Esophagus squamous epithelium (tissue), 4 donors: ENCODE measurements at regions not wholly inside any gene's neighbourhood (a gene's known extent, or its start where the extent isn't known, plus 50 kb on each side); places are given as distances from the start of the nearest gene placed in this dataset.

Experiments used
- CTCF ChIP-seq, 6 experiments: fragments of 450-650 bp in 4 of 6; fragments of 200-600 bp in 2 of 6; sonication (generic) in 2 of 6; IDR thresholded peaks; one replicate each; pipeline ENCODE4 v1.5.1; 2016 to 2019; ENCODE audit warnings: antibody characterized with exemption in 6 of 6, mild to moderate bottlenecking in 4 of 6, moderate library complexity in 4 of 6
- POLR2A ChIP-seq, 4 donors: fragments of 450-650 bp; IDR thresholded peaks; one replicate each; pipeline ENCODE4 v1.6.1; 2017; ENCODE audit warnings: antibody characterized with exemption in 4 of 4, mild to moderate bottlenecking in 4 of 4, moderate library complexity in 3 of 4

GRCh38 chr22:23373601-23374000 is 193.3 kb downstream of the BCR start:
- TF ChIP-seq CTCF (IDR thresholded peaks at IDR 0.05) (no peak), POLR2A (IDR thresholded peaks at IDR 0.05) (no peak)
